ELF-1 (cell line): ENCODE measurements at regions not wholly inside any gene's neighbourhood (a gene's known extent, or its start where the extent isn't known, plus 50 kb on each side); places are given as distances from the start of the nearest gene placed in this dataset.
A peak's percentile ranks its signal among the peaks of the same experiment; 100 is the strongest.

Source experiments
- DNase-seq: peaks from one replicate; pipeline ENCODE4 v3.0.0-alpha.2; 2016; ENCODE audit warnings: low read depth, low spot score

DNA sequence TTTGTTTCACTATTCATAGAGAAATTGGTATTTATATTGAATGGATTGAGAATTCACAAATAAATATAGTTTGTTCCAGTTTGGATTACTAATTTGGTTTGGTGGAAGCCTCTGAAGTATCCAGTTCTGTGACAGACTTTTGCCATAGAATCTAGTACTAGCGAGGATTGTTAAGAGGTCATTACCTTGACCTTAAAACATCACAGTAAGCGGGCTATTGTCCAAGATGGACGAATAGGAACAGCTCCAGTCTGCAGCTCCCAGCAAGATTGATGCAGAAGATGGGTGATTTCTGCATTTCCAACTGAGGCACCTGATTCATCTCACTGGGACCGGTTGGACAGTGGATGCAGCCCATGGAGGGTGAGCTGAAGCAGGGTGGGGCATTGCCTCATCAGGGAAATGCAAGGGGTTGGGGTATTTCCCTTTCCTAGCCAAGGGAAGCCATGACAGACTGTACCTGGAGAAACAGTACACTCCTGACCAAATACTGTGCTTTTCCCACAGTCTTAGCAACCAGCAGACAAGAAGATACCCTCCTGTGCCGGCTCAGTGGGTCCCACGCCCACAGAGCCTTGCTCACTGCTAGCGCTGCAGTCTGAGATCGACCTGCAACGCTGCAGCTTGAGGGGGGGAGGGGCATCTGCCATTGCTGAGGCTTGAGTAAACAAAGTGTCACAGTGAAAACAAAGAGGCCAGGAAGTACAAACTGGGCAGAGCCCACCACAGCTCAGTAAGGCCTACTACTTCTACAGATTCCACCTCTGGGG is 66.4 kb upstream of the NEDD9 start:
- DNase-seq, result peak; percentile 78

DNA sequence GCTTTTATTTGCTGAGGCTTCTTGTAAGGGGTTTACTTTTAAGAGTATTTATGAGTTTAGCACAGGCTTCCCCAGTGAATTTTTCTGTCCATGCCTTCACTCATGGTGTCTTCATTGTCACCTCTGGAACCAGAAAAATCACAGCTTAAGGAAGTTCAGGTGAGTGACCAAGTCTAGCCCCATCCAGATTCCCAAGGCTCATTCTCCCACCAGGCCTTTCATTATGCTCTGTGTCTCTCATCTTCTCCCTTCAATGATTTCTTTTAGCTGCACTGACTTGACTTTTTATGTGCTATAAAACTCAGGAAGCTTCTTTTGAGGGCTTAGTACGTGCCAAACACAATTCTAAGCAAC is 64.9 kb upstream of the NEDD9 start:
- no peak for DNase-seq

DNA sequence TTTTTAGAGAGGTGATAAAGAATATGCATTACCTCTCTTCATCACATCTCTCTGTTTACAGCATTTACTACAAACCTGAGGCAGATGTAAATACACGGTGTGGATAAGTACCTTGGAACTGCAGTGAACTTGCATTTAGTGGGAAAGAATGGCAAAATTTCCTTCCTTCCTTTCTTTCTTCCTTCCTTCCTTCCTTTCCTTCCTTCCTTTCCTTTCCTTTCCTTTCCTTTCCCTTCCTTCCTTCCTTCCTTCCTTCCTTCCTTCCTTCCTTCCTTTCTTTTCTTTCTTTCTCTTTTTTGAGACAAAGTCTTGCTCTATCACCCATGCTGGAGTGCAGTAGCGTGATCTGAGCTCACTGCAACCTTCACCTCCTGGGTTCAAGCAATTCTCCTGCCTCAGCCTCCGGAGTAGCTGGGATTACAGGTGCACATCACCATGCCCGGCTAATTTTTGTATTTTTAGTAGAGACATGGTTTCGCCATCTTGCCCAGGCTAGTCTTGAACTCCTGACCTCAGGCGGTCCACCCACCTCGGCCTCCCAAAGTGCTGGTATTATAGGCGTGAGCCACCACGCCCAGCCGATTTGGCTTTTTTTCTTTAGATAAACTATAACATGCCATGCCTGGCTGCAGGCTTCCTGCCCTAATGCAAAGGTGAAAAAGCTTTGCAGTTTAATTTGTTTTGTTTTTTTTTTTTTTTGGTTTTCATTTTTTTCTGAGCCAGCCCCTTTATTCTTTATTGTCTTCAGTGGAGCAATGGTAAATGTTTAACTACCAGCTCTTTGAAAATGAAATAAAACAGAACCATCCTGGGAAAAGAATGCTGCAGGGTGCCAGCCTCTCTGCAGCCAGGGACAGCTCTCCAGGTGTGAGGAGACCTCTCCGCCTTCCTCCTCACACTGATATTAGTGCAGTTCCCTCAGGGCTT is 64.2 kb upstream of the NEDD9 start:
- no peak for DNase-seq

DNA sequence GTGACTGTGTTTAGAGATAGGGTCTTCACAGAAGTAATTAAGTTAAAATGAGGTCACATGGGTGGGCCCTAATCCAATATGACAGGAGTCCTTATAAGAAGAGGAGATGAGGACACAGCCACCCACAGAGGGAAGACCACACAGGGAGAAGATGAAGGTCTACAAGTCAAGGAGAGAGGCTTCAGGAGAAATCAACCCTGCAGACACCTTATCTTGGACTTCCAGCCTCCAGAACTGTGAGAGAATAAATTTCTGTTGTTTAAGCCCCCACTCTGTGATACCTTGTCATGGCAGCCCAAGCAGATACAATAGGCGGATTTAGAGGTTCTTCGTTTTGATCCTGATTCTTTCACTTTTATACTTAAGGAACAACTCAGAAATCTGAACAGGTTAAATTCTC is 63.5 kb upstream of the NEDD9 start:
- DNase-seq, result no peak

DNA sequence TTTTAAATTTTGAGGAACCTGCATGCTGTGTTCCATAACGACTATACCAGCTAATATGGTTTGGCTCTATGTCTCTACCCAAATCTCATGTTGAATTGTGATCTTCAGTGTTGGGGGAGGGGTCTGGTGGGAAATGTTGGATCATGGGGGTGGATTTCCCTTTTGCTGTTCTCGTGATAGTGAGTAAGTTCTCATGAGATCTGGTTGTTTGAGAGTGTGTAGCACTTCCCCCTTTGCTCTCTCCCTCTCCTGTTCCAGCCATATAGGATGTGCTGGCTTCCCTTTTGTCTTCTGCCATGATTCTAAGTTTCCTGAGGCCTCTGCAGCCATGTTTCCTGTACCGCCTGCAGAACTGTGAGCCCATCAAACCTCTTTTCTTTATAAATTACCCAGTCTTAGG is 61.8 kb upstream of the NEDD9 start:
- no peak for DNase-seq

DNA sequence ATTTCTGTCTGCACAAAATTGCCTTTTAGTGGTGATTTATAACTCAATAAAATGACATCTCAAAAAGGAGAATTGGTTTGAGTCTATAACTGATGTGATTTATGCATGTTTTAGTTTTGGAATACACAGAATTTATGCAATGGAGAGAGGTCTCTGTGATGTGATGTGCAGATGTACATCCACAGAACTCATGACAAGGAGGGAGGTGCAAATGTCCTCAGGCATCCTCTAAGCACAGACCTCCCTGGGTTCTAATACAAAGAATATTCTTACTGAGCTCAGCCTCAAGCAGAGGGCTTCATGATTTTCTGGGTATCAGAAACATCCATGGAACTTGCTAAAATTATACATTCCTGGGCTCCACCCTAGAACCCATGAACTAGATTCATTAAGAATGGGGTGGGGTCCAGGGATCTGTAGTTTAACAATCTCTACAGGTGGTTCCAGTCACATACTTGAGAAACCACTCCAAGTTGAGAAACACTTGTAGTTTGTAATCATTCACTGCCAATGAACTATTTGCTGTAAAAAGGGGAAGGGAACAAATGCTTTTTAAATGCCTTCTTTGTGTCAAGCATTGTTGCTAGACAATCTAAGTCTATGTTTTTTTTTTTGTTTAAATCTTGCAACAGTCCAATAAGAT is 60.2 kb upstream of the NEDD9 start:
- no peak for DNase-seq

DNA sequence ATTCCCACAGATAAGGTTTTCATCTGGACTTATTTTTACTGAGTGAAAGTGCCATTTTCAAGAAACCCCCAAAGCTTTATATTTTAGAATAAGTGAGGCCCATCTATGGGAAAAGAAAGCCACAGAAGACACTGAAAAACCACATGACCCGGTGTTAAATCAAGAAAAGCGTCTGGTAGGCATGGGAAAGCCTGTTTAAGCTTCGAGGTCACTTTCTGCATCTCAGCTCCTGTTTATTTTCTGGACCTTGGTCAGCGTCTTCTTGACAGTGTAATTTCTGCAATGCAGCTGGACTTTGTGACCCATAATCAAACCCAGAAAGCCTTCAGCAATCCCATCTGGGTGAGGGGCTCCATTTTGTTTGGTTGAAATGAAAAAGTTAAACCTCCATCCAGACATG is 59.6 kb upstream of the NEDD9 start:
- DNase-seq, result no peak

DNA sequence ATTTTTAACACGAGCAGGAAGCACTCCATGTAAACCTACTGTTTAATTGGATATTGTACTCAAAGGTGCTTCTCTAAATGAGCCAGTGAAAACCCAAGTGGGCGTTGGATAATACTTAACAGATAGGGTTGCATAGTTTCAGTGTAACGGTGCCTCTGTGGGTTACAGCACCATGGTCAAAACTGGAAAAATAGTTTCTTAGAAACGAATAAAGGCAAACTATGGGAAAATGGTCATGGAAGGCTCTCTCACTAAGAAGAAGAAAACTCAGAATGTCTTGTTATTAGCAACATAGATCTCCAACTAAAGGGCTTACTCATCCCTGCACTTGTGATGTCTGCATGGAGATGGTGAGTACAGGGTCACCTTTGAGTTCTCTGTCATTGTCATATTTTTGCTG is 59.1 kb upstream of the NEDD9 start:
- DNase-seq, result no peak

DNA sequence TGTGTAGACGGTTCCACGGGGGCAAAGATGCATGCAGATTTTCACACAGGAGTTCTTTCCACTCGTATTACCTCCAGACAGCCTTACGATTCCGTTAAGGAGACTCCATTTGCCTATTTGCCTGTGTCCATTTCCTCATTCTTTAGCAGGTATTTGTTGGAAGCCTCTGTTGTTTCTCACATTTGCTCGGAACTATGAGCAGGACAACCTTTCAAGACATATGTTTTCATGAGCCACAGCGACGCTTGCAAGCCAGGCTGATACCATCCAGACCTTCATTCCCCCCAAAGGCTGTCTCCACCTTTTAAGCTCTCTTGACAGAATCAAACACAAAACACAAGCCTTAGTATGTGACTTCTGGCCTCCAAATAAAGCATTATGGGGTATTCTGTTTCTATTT is 57.6 kb upstream of the NEDD9 start:
- DNase-seq, result no peak

DNA sequence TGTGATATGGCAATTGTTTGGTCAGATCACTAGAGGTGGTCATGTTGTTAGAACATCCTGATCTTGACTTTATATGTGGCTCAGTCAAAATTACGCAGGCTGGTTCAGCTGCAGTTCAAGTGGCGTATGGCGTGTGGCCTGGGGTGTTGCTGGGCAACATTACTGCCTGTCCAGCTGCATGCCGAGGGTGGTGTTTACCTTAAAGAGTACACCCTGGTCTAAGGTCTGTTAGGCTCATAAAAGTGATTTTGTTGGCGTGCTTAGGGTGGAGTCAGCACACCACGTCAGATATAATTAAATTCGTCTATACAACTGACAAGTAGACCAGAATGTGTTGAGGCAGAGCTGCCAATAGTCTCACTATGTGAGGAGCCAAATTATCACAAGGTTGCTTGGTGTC is 55.6 kb upstream of the NEDD9 start:
- no peak for DNase-seq

DNA sequence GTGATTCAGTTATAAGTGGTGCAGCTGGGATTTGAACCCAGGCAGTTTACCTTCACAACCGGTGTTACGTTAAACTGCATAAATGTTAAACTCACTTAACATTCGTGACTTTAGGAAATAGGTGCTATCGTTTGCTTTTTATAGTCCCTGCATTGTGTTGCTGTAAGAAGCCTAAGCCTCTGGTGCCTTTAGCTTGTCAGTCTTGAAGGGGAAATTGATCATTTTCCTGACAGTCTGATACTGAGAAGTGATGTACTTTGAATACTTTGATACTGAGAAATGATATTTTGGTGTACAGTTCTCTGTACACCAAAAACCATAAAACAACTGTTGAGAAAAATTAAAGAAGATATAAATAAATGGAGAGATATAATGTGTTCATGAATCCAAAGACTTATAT is 52.5 kb upstream of the NEDD9 start:
- no peak for DNase-seq

DNA sequence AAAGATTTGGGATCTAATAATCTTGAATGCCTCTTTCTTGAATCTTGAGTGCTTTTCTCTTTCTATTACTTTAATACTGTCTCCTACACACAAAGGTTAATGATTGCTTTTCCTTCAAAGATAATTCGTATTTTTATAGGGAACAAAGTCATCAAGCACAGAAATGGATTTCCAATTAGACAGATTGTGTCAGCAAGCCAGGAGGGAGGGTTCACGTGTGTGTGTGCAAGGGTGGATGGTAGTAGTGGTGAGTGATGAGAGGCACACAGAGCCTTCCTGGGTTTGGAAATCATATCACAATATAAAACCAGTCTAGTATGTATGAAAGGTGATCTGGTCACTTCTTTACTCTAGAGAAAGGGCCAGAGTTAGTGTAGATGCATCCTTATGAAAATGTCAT is 51.2 kb upstream of the NEDD9 start:
- no peak for DNase-seq

DNA sequence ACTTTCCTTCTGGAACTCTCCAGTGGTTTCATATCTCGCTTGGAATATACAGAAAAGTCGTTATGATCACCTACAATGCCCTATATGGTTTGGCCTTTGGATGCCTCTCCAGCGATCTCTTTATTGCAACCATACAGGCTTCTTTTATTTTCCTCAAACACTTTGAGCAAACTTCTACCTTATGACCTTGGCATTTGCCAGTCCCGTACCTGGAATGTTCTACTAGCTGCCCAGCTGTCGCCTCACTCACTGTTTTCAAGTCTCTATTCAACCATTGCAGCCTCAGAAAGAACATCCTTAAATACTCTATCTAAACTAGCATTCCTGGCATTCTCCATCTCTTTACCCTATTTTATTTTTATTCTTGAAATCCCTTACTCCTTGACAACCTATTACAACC is 50.4 kb upstream of the NEDD9 start:
- DNase-seq, result no peak
